Right lobe of liver (tissue), 6 donors: ENCODE measurements at regions not wholly inside any gene's neighbourhood (a gene's known extent, or its start where the extent isn't known, plus 50 kb on each side); places are given as distances from the start of the nearest gene placed in this dataset.

ENCODE experiments used
- ATAC-seq, 4 donors: fragments of 200-7000 bp; cut with Tn5 transposase; one replicate each; pipeline ENCODE4 v1.9.1; 2020; ENCODE audit warnings: mild to moderate bottlenecking in 4 of 4, moderate library complexity in 4 of 4
- DNase-seq, 3 donors: peaks; one replicate each; pipeline ENCODE4 v3.0.0-alpha.2; 2020
- H3K27ac ChIP-seq, 3 donors: fragments of 200-600 bp; one replicate each; pipeline ENCODE4 v1.8.0; 2022
- H3K27me3 ChIP-seq, 2 donors: fragments of 200-600 bp; one replicate each; pipeline ENCODE4 v1.8.0; 2022
- H3K36me3 ChIP-seq, 4 donors: fragments of 200-600 bp; sonication (generic) in 1 of 4; one replicate each; pipeline versions ENCODE4 v1.5.1 to v1.8.0; 2017 to 2022; ENCODE audit warnings: control low read depth in 1 of 4
- H3K4me1 ChIP-seq, 4 donors: fragments of 200-600 bp; sonication (generic) in 1 of 4; one replicate each; pipeline versions ENCODE4 v1.5.1 to v1.8.0; 2017 to 2022; ENCODE audit warnings: control low read depth in 1 of 4
- H3K4me3 ChIP-seq, 3 donors: fragments of 200-600 bp; one replicate each; pipeline ENCODE4 v1.8.0; 2022
- H3K9me3 ChIP-seq, 4 donors: fragments of 200-600 bp; sonication (generic) in 1 of 4; one replicate each; pipeline versions ENCODE4 v1.5.1 to v1.8.0; 2017 to 2022; ENCODE audit warnings: control low read depth in 1 of 4
- POLR2A ChIP-seq: fragments of 450-650 bp; IDR thresholded peaks from one replicate; pipeline ENCODE4 v1.6.1; 2017; ENCODE audit warnings: antibody characterized with exemption, mild to moderate bottlenecking
- WGBS: methylation state at CpG from one replicate; pipeline ENCODE4 v1.1.6; 2018; ENCODE audit warnings: low coverage, low lambda C conversion rate; ENCODE audit not compliant: insufficient coverage; ENCODE audit errors: missing lambda C conversion rate; 5-methylcytosine and 5-hydroxymethylcytosine counted together
- intact Hi-C, 2 donors: fragments of 100-400 bp; cut with DNase I; formaldehyde crosslinking; loops; one replicate each; pipeline versions ENCODE4 v1.11.2 to v1.14.1; 2022
- TF ChIP-seq, protein P1 (sequence below), 4 donors: fragments of 200-600 bp in 3 of 4; fragments of 450-650 bp in 1 of 4; IDR thresholded peaks; one replicate each; pipeline versions ENCODE4 v1.5.1 to v1.8.0; 2016 to 2022; ENCODE audit warnings: antibody characterized with exemption in 4 of 4, mild to moderate bottlenecking in 2 of 4
- donor health status: DM: no; HTN: yes; CAD: no.
- donor health status: DM: no; HTN: no; CAD: no.
- donor health status: DM: no; HTN: no; CAD: no.
- donor health status: DM: no; HTN: yes; CAD: no.
- donor health status: DM: no; HTN: yes; CAD: no.

DNA sequence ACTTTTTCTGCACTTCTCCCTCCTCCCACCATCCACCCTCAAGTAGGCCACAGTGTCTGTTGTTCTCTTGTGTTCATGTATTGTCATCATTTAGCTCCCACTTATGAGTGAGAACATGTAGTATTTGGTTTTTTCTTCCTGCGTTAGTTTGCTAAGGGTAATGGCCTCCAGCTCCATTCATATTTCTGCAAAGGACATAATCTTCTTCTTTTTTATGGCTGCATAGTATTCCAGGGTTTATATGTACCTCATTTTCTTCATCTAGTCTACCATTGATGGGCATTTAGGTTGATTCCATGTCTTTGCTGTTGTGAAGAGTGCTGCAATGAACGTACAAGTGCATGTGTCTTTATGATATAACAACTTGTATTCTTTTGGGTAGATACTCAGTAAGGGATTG is 230.4 kb downstream of the ARL4A start:
- ATAC-seq: no peak
- 69% methylated on average over 2 of the region's 2 CpGs for WGBS
- no peaks in the 10 kb centered on the region for H3K9me3 ChIP-seq
- intact Hi-C loops: no loop called here
- H3K27me3 ChIP-seq: no peaks in the 10 kb centered on the region
- no peak for TF ChIP-seq POLR2A
- TF ChIP-seq, protein P1, sequence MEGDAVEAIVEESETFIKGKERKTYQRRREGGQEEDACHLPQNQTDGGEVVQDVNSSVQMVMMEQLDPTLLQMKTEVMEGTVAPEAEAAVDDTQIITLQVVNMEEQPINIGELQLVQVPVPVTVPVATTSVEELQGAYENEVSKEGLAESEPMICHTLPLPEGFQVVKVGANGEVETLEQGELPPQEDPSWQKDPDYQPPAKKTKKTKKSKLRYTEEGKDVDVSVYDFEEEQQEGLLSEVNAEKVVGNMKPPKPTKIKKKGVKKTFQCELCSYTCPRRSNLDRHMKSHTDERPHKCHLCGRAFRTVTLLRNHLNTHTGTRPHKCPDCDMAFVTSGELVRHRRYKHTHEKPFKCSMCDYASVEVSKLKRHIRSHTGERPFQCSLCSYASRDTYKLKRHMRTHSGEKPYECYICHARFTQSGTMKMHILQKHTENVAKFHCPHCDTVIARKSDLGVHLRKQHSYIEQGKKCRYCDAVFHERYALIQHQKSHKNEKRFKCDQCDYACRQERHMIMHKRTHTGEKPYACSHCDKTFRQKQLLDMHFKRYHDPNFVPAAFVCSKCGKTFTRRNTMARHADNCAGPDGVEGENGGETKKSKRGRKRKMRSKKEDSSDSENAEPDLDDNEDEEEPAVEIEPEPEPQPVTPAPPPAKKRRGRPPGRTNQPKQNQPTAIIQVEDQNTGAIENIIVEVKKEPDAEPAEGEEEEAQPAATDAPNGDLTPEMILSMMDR (IDR thresholded peaks at IDR 0.05): no peak
- DNase-seq: no peak
- no peak overlapping the region for H3K4me3 ChIP-seq
- no peaks in the 10 kb centered on the region for H3K4me1 ChIP-seq
- H3K36me3 ChIP-seq: no peaks in the 10 kb centered on the region
- H3K27ac ChIP-seq: no peak overlapping the region

DNA sequence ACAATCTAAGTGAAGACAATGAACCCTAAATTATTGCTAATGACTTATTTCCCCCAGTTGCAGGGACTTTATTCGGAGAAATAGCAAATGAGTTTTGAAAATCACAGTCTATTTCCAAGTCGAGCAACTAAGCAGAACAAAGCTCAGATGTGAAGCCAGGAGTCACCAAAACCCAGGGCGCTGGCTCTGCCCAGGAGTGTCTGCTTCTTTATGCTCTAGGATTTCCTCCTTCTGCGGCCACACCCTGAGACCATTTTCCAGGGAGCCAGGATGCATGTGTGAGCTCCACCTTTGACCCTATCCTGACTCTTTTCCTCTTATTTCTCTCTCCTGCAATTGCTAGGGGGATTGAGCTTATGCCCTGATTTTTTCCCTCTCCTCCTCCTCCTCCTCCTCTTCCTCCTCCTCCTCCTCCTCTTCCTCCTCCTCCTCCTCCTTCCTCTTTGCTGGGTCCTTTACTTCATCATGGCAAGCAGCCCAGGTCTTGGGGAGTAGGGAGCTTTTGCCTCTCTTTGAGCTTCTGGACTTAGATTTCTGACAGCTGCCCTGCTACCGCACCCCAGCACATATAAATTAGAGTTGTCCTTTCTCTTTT is 234.4 kb downstream of the ARL4A start:
- Histone ChIP-seq H3K27ac (no peak overlapping the region), H3K27me3 (no peaks in the 10 kb centered on the region), H3K9me3 (no peaks in the 10 kb centered on the region), H3K36me3 (no peaks in the 10 kb centered on the region), H3K4me3 (no peak overlapping the region), H3K4me1 (peaks cover 0 to 9% (median 0%) of the 10 kb centered on the region in 4 donors)
- TF ChIP-seq POLR2A: no peak
- TF ChIP-seq, protein P1 (IDR thresholded peaks at IDR 0.05): no peak
- intact Hi-C loops: no loop called here
- WGBS: 58% methylated on average over 4 of the region's 5 CpGs
- ATAC-seq (no peak), DNase-seq (no peak)

GRCh38 chr7:12923971-12924370 is 236.5 kb downstream of the ARL4A start:
- Histone ChIP-seq H3K4me3 (no peak overlapping the region), H3K9me3 (no peaks in the 10 kb centered on the region), H3K27me3 (no peaks in the 10 kb centered on the region), H3K4me1 (peaks cover 0 to 9% (median 0%) of the 10 kb centered on the region in 4 donors), H3K27ac (no peak overlapping the region), H3K36me3 (no peaks in the 10 kb centered on the region)
- DNase-seq (peak in 1 of 3 donors; percentile 55), ATAC-seq (peak; percentile 70 to 92 (median 88))
- intact Hi-C loops: no loop called here
- TF ChIP-seq, protein P1 (IDR thresholded peaks at IDR 0.05): no peak
- TF ChIP-seq POLR2A: no peak
- 36% methylated on average over 4 of the region's 4 CpGs for WGBS

DNA sequence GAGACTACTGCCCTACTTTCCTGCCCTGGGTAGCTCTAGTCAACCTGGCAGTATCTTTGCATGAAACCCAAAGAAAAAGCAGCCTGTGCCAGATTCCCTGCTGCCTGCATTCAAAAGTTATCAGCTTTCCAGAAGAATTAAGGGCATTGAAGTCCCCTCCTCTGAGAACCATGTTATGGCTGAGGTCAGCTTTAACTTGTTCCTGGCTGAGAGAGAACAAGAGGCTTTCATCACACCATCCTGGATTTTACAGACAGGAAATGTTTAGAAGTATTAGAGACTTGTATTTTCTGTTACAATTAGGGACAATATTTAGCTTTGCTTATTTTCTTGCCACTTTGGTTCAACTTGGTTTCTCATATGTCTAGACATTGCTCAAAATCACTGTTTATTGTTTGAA is 238.8 kb downstream of the ARL4A start:
- Histone ChIP-seq H3K4me1 (peaks cover 0 to 9% (median 0%) of the 10 kb centered on the region in 4 donors), H3K36me3 (no peaks in the 10 kb centered on the region), H3K9me3 (no peaks in the 10 kb centered on the region), H3K4me3 (no peak overlapping the region), H3K27me3 (no peaks in the 10 kb centered on the region), H3K27ac (no peak overlapping the region)
- intact Hi-C loops: no loop called here
- DNase-seq (no peak), ATAC-seq (no peak)
- TF ChIP-seq POLR2A: no peak
- TF ChIP-seq, protein P1 (IDR thresholded peaks at IDR 0.05): no peak
